ENCODE measurements at regions not wholly inside any gene's neighbourhood (a gene's known extent, or its start where the extent isn't known, plus 50 kb on each side); places are given as distances from the start of the nearest gene placed in this dataset.

DNA sequence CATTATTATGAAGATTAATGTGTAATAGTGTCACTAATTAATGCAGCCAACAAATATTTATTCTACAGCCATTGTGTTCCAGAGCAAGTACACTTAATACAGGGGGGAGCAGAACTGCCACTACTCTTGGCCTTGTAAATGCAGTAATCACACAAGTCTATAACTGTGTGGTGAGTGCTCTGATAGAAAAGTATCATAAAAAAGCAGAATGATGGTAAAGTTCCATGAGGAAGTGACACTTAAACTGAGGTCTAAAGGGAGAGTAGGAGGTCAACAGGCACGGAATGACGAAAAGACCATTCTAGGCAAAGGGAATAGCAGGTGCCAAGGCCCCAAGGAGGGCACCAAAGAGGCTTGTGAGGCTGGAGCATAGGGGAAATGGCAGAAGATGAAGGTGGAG, 142.9 kb downstream of the OSTF1 start:
- Histone ChIP-seq H3K9me3 (ENCODE audit: severe bottlenecking) (peaks cover 6% of the 10 kb centered on the region), H3K4me3 (ENCODE audit: low read depth, low read length) (no peak overlapping the region), H3K27ac (no peak overlapping the region), H3K36me3 (no peaks in the 10 kb centered on the region), H3K27me3 (ENCODE audit: insufficient read depth, low read depth, severe bottlenecking) (no peaks in the 10 kb centered on the region)
- DNase-seq = no peak
- TF ChIP-seq, protein P1, sequence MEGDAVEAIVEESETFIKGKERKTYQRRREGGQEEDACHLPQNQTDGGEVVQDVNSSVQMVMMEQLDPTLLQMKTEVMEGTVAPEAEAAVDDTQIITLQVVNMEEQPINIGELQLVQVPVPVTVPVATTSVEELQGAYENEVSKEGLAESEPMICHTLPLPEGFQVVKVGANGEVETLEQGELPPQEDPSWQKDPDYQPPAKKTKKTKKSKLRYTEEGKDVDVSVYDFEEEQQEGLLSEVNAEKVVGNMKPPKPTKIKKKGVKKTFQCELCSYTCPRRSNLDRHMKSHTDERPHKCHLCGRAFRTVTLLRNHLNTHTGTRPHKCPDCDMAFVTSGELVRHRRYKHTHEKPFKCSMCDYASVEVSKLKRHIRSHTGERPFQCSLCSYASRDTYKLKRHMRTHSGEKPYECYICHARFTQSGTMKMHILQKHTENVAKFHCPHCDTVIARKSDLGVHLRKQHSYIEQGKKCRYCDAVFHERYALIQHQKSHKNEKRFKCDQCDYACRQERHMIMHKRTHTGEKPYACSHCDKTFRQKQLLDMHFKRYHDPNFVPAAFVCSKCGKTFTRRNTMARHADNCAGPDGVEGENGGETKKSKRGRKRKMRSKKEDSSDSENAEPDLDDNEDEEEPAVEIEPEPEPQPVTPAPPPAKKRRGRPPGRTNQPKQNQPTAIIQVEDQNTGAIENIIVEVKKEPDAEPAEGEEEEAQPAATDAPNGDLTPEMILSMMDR (IDR thresholded peaks at IDR 0.05; ENCODE audit: low read depth, low read length) = no peak

DNA sequence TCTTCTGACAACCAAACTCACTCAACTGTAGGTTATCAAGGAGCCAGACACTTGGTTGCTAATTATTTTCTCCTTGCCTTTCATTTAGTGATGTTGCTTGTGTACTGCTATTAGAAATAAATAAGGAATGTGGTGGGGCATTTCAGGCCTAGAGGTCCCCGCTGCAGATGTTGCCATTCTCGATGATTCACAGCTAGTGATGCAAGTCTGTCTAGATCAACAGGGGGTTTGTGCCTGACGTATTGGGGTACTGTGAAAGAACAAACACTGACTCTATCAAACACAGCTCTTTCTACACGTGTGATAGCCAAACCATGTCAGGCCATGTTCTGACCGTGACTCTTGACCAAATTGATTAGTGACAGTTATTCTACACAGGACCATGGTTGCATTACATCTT, 144.7 kb downstream of the OSTF1 start:
- no peaks in the 10 kb centered on the region for H3K36me3 ChIP-seq
- no peak for DNase-seq
- peaks cover 6% of the 10 kb centered on the region for H3K9me3 ChIP-seq (ENCODE audit: severe bottlenecking)
- no peaks in the 10 kb centered on the region for H3K27me3 ChIP-seq (ENCODE audit: insufficient read depth, low read depth, severe bottlenecking)
- TF ChIP-seq, protein P1 (IDR thresholded peaks at IDR 0.05; ENCODE audit: low read depth, low read length) = no peak
- no peak overlapping the region for H3K27ac ChIP-seq
- H3K4me3 ChIP-seq (ENCODE audit: low read depth, low read length) = no peak overlapping the region

DNA sequence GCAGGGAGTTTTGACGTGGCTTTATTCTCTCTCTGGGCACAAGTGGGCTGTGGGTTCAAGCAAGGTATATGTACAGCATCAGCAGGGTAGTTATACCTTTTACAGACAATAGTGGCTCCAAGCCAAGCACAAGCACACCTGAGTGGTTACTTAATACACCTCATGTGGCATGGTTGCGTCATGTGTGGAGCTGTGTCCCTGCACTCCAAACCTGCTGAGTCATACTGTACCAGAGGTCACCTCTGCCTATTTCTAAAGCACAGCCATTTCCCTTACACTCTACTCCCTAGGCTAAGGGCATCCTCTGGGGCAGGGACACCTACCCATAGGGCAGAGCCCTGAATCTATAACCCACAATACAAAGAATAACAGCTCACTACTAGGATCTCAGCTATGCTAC, 147.3 kb downstream of the OSTF1 start:
- no peak for DNase-seq
- H3K27ac ChIP-seq = no peak overlapping the region
- H3K36me3 ChIP-seq = no peaks in the 10 kb centered on the region
- TF ChIP-seq, protein P1 (IDR thresholded peaks at IDR 0.05; ENCODE audit: low read depth, low read length) = no peak
- H3K27me3 ChIP-seq (ENCODE audit: insufficient read depth, low read depth, severe bottlenecking) = no peaks in the 10 kb centered on the region
- H3K4me3 ChIP-seq (ENCODE audit: low read depth, low read length) = no peak overlapping the region
- peaks cover 6% of the 10 kb centered on the region for H3K9me3 ChIP-seq (ENCODE audit: severe bottlenecking)

DNA sequence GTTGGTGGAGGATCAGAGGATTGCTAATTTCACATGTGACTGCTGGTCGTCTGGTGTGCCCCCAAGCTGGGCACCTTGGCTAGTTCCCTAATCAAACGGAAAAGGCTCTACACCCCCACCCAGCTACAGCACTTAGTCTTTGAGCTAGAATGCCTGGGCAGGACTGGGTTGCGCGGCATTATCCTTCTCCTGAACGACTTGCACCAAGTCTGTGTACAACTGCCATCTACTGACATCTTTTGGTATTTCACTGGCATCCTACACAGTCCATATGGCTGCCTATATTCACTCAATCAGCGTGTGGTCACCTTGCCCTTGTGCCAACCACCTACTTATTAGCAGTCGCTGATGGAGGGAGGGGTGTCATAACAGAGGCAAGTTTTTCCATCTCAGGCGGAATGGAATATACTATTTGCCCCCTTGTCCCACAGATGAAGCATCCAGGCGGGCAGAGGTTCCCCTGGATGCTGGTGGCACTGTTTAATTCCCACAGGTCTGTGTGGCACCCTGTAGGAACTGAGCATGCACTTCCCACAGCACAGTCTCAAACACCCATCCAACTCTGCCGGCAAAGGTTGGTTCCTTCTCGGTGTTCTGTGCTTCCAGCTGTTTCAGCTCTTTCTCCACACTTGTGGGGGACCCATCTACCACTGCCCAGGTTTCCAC, 150.1 kb downstream of the OSTF1 start:
- H3K27ac ChIP-seq = no peak overlapping the region
- peak; percentile 67 for DNase-seq
- TF ChIP-seq, protein P1 (IDR thresholded peaks at IDR 0.05; ENCODE audit: low read depth, low read length) = peak; percentile 70
- peaks cover 6% of the 10 kb centered on the region for H3K9me3 ChIP-seq (ENCODE audit: severe bottlenecking)
- H3K4me3 ChIP-seq (ENCODE audit: low read depth, low read length) = no peak overlapping the region
- no peaks in the 10 kb centered on the region for H3K27me3 ChIP-seq (ENCODE audit: insufficient read depth, low read depth, severe bottlenecking)
- no peaks in the 10 kb centered on the region for H3K36me3 ChIP-seq

DNA sequence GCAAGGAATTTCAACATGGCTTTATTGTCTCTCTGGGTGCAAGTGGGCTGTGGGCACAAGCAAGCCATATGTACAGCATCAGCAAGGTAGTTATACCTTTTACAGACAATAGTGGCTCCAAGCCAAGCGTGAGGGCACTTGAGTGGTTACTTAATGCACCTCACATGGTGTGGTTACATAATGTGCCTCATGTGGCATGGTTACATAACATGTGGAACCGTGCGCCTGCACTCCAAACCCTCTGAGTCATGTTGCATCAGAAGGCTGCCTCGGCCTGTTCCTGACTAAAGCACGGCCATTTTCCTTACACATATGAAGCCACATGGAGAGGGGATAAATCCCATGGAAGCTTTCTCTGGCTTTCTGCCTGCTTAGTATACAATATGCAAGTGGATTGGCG, 150.9 kb downstream of the OSTF1 start:
- H3K27ac ChIP-seq = no peak overlapping the region
- no peaks in the 10 kb centered on the region for H3K27me3 ChIP-seq (ENCODE audit: insufficient read depth, low read depth, severe bottlenecking)
- TF ChIP-seq, protein P1 (IDR thresholded peaks at IDR 0.05; ENCODE audit: low read depth, low read length) = no peak
- H3K9me3 ChIP-seq (ENCODE audit: severe bottlenecking) = peaks cover 6% of the 10 kb centered on the region
- H3K36me3 ChIP-seq = no peaks in the 10 kb centered on the region
- no peak for DNase-seq
- H3K4me3 ChIP-seq (ENCODE audit: low read depth, low read length) = no peak overlapping the region

DNA sequence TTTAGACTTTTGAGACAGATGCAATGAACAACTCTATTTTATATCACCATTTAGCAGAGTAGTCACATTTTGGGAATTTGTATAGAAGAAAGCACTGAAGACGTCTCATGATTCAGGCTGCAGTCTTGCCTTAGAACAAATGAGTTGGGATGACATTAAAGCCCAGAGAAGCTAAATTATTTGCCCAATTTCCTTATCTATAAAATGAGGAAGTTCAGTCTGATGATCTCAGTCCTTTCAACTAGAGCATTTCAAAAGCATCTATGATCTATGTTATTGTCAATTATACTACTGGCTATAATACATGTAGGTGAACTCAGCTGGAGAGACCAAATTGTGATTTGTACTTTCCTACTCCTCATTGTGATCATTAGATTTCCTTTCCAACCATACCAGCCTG, 154.1 kb downstream of the OSTF1 start:
- Histone ChIP-seq H3K36me3 (no peaks in the 10 kb centered on the region), H3K27ac (no peak overlapping the region), H3K27me3 (ENCODE audit: insufficient read depth, low read depth, severe bottlenecking) (no peaks in the 10 kb centered on the region), H3K4me3 (ENCODE audit: low read depth, low read length) (no peak overlapping the region), H3K9me3 (ENCODE audit: severe bottlenecking) (no peaks in the 10 kb centered on the region)
- no peak for DNase-seq
- TF ChIP-seq, protein P1 (IDR thresholded peaks at IDR 0.05; ENCODE audit: low read depth, low read length) = no peak
